ENCODE measurements at regions not wholly inside any gene's neighbourhood (a gene's known extent, or its start where the extent isn't known, plus 50 kb on each side); places are given as distances from the start of the nearest gene placed in this dataset.

DNA sequence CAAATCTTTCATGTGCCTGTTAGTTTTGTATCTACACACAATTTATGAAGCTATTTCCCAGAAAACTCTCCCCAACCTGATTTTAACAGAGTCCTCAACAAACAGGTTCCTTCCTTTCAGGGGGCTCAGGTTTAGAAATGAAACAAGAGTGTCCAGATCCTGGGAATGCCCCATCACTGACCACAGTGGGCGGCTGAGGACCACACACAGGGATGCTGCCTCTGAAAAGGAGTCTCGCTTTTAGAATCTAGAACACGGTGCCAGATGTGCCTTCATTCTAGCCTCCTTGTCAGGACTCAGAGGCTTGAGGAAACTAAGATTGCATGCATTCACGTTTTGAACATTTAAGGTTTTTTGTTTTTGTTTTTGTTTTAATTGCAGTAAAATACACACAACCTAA is 115.0 kb downstream of the FOXB1 start:
- no peak for DNase-seq
- intact Hi-C loops (cut with DNase I; ENCODE audit: low total_unique reads): no loop called here
- H3K36me3 ChIP-seq: no peaks in the 10 kb centered on the region

DNA sequence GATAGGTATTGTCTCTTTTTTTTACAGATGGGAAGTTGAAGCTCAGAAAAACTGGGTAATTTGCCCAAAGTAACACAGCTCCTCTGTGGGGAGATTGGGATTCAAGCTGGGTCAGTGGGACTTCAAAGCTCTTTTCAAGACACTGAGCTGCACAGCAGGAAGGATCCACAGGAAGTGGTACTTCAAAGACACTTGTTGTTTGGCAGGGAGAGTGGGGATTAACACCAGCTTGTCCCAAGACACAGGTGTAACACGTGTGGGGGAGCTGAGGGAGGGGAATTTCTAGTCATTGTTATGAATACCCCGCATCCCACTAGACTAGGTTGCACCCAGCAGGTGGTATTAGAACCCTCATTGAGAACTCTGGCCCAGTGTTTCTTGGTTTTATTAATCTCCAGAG is 116.0 kb downstream of the FOXB1 start:
- TF ChIP-seq, protein P1, sequence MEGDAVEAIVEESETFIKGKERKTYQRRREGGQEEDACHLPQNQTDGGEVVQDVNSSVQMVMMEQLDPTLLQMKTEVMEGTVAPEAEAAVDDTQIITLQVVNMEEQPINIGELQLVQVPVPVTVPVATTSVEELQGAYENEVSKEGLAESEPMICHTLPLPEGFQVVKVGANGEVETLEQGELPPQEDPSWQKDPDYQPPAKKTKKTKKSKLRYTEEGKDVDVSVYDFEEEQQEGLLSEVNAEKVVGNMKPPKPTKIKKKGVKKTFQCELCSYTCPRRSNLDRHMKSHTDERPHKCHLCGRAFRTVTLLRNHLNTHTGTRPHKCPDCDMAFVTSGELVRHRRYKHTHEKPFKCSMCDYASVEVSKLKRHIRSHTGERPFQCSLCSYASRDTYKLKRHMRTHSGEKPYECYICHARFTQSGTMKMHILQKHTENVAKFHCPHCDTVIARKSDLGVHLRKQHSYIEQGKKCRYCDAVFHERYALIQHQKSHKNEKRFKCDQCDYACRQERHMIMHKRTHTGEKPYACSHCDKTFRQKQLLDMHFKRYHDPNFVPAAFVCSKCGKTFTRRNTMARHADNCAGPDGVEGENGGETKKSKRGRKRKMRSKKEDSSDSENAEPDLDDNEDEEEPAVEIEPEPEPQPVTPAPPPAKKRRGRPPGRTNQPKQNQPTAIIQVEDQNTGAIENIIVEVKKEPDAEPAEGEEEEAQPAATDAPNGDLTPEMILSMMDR (IDR thresholded peaks at IDR 0.05): no peak
- Histone ChIP-seq H3K4me3 (no peak overlapping the region), H3K27me3 (peaks cover 0 to 9% of the 10 kb centered on the region in 2 donors), H3K4me1 (no peaks in the 10 kb centered on the region), H3K9me3 (no peaks in the 10 kb centered on the region), H3K27ac (no peak overlapping the region), H3K36me3 (no peaks in the 10 kb centered on the region)
- no peak for DNase-seq
- intact Hi-C loops (cut with DNase I; ENCODE audit: low total_unique reads): no loop called here

More for the DNA sequence above, 115.0 kb downstream of the FOXB1 start:
- no peak overlapping the region for H3K27ac ChIP-seq
- peaks cover 0 to 9% of the 10 kb centered on the region in 2 donors for H3K27me3 ChIP-seq
- H3K9me3 ChIP-seq: no peaks in the 10 kb centered on the region
- H3K4me3 ChIP-seq: no peak overlapping the region
- no peaks in the 10 kb centered on the region for H3K4me1 ChIP-seq
- TF ChIP-seq, protein P1 (IDR thresholded peaks at IDR 0.05): no peak

DNA sequence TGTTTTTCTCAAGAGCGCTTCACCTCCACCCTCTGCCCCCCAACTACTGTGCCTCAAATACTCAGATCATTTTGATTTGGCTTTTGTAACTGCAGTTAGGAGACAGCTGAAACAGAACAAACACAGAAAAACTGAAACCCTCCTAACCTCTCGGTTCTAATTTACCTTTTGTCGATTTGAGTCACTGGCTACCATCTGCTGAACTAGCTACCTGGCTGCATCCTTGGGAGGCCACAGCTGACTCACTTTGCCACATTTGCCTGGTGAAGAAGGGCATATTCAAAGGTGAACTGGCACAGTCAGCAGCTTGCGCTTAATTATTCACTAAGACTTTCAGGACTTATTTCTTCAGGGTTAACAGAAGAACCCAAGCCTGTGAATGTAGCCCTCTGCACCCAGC is 117.7 kb downstream of the FOXB1 start:
- Histone ChIP-seq H3K27ac (no peak overlapping the region), H3K9me3 (no peaks in the 10 kb centered on the region), H3K27me3 (peaks cover 0 to 5% of the 10 kb centered on the region in 2 donors), H3K4me1 (peaks cover 0 to under 1% (median 0%) of the 10 kb centered on the region in 4 donors), H3K36me3 (no peaks in the 10 kb centered on the region), H3K4me3 (no peak overlapping the region)
- intact Hi-C loops (cut with DNase I; ENCODE audit: low total_unique reads): no loop called here
- no peak for DNase-seq
- TF ChIP-seq, protein P1 (IDR thresholded peaks at IDR 0.05): no peak

DNA sequence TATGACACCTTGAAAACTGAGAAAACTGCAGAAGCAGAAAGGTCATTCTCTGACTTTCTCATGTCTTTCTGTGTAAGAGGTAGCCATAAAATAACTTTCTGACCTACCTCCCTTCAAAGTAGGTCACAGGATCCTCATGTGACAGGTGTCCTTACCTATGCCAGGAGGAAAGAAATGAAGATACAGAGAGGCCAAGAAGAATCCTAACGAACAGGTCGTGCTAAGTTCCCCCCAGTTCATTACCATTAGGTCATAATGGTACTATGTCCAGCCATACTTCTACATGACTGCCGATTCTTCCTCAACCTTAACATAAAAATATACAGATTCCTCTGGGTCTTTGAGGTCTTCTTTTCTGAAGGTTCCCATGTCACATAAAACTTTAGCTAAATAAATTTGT is 118.6 kb downstream of the FOXB1 start:
- intact Hi-C loops (cut with DNase I; ENCODE audit: low total_unique reads): no loop called here
- no peak for DNase-seq
- H3K27me3 ChIP-seq: no peaks in the 10 kb centered on the region
- TF ChIP-seq, protein P1 (IDR thresholded peaks at IDR 0.05): no peak
- H3K4me1 ChIP-seq: peaks cover 0 to 9% (median 5%) of the 10 kb centered on the region in 4 donors
- H3K36me3 ChIP-seq: no peaks in the 10 kb centered on the region
- H3K27ac ChIP-seq: no peak overlapping the region
- no peak overlapping the region for H3K4me3 ChIP-seq
- H3K9me3 ChIP-seq: no peaks in the 10 kb centered on the region

DNA sequence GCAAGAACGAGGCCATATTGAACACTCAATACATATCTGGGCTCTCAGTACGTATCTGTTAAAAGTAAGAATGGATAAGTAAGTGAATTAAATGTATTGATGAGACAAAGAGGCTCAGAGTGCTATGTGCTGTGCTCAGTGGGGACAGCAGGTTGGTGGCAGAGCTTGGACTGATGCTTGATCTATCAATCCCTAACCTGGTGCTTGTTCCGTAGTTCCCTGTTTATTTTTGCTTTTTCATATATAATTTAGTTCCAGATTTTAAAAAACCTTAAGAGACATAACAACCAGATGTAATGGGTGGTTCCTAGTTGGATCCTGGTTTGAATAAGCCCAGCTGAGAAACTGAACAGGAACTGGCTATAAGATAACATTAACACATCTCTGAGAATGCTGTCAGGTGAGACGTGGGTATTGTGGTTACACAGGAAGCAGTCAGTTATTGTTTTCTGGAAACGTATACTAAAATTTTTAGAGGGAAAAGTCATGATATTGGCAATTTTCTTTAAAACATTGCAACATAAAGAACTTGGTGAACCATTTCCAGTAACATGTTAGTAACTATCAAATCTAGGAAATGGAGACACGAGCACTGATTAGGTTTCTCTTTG is 120.5 kb downstream of the FOXB1 start:
- DNase-seq: no peak
- TF ChIP-seq, protein P1 (IDR thresholded peaks at IDR 0.05): no peak
- H3K4me3 ChIP-seq: no peak overlapping the region
- intact Hi-C loops (cut with DNase I; ENCODE audit: low total_unique reads): no loop called here
- no peaks in the 10 kb centered on the region for H3K36me3 ChIP-seq
- H3K27me3 ChIP-seq: no peaks in the 10 kb centered on the region
- no peaks in the 10 kb centered on the region for H3K9me3 ChIP-seq
- no peak overlapping the region for H3K27ac ChIP-seq
- peaks cover 0 to 19% (median 9%) of the 10 kb centered on the region in 4 donors for H3K4me1 ChIP-seq

DNA sequence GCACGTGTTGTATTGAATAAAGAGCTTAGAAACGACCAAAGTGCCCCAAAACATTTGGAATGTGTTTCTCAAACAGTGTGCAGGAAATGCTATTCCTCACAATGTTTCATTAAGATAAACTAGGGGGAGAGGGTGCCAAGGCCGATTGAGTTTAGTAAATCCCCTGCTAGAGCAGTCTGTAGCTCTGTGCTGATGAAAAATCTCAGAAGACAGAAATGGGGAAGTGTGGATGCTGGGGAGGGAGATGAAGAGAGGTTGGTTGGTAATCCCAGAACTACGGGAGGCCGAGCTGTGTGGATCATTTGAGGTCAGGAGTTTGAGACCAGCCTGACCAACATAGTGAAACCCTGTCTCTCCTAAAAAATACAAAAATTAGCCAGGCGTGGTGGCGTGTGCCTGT is 121.2 kb downstream of the FOXB1 start:
- Histone ChIP-seq H3K27ac (no peak overlapping the region), H3K4me1 (peaks cover 0 to 19% (median 9%) of the 10 kb centered on the region in 4 donors), H3K36me3 (no peaks in the 10 kb centered on the region), H3K27me3 (no peaks in the 10 kb centered on the region), H3K4me3 (no peak overlapping the region), H3K9me3 (no peaks in the 10 kb centered on the region)
- intact Hi-C loops (cut with DNase I; ENCODE audit: low total_unique reads): no loop called here
- TF ChIP-seq, protein P1 (IDR thresholded peaks at IDR 0.05): no peak
- DNase-seq: no peak
